ENCODE measurements at regions not wholly inside any gene's neighbourhood (a gene's known extent, or its start where the extent isn't known, plus 50 kb on each side); places are given as distances from the start of the nearest gene placed in this dataset.

GRCh38 chr2:48190230-48190629 lies 124.3 kb upstream of the FOXN2 start (continued):
- TF ChIP-seq REST (IDR thresholded peaks at IDR 0.05; ENCODE audit: unreplicated experiment) (no peak), ZNF114 (CRISPR knock-in tag; IDR thresholded peaks at IDR 0.05) (no peak), JUNB (IDR thresholded peaks at IDR 0.05; ENCODE audit: unreplicated experiment) (no peak), EZH2 (IDR thresholded peaks at IDR 0.05; ENCODE audit: low read depth, unreplicated experiment) (no peak), EZH2phosphoT487 (IDR thresholded peaks at IDR 0.05; ENCODE audit: unreplicated experiment) (no peak)

- Histone ChIP-seq H3K9me2 (ENCODE audit: insufficient read depth) (no peaks in the 10 kb centered on the region), H3K27me3 (ENCODE audit: insufficient read depth) (no peaks in the 10 kb centered on the region), H3K79me2 (replicated peaks; ENCODE audit: insufficient read depth) (no peaks in the 10 kb centered on the region), H3K36me3 (ENCODE audit: insufficient read depth) (no peaks in the 10 kb centered on the region), H3K4me2 (no peak overlapping the region), H3F3A (replicated peaks; ENCODE audit: low read depth) (0 out of 2 replicates have a peak, but pooled peaks cover 3% of the 10 kb centered on the region), H3K4me3 (no peak overlapping the region), H4K20me1 (replicated peaks; ENCODE audit: insufficient read depth) (no peaks in the 10 kb centered on the region), H3K4me1 (ENCODE audit: insufficient read depth) (peaks cover 29% of the 10 kb centered on the region), H2AFZ (no peak overlapping the region), H3K27ac (ENCODE audit: low read depth) (no peak overlapping the region)
- ATAC-seq: no peak
- H3K27ac Mint-ChIP-seq: no peak overlapping the region
- DNase-seq (ENCODE audit: low spot score): no peak
- H3K9me3 Mint-ChIP-seq: no peaks in the 10 kb centered on the region
- peaks cover 19% of the 10 kb centered on the region for H3K4me1 Mint-ChIP-seq
- peaks cover 7% of the 10 kb centered on the region for H3K27me3 Mint-ChIP-seq (ENCODE audit: insufficient read depth, low read depth, poor library complexity)
- no peaks in the 10 kb centered on the region for H3K36me3 Mint-ChIP-seq (ENCODE audit: low read depth)
- H3K4me3 Mint-ChIP-seq: no peak overlapping the region
- no peak for TF ChIP-seq EZH2 (IDR thresholded peaks at IDR 0.05; ENCODE audit: low read depth, unreplicated experiment)
- no peak for TF ChIP-seq REST (IDR thresholded peaks at IDR 0.05; ENCODE audit: unreplicated experiment)
- TF ChIP-seq ZNF114 (CRISPR knock-in tag; IDR thresholded peaks at IDR 0.05): no peak
- TF ChIP-seq POLR2AphosphoS5 (IDR thresholded peaks at IDR 0.05; ENCODE audit: low read depth): no peak
- TF ChIP-seq EZH2phosphoT487 (IDR thresholded peaks at IDR 0.05; ENCODE audit: unreplicated experiment): no peak
- no peak for TF ChIP-seq NANOG (IDR thresholded peaks at IDR 0.05; ENCODE audit: borderline replicate concordance)
- TF ChIP-seq CREB1 (CRISPR knock-in tag; IDR thresholded peaks at IDR 0.05; ENCODE audit: low read depth): no peak
- TF ChIP-seq ZNF462 (CRISPR knock-in tag; IDR thresholded peaks at IDR 0.05): no peak
- no peak for TF ChIP-seq ZNF331 (CRISPR knock-in tag; IDR thresholded peaks at IDR 0.05; ENCODE audit: low read depth)
- TF ChIP-seq JUNB (IDR thresholded peaks at IDR 0.05; ENCODE audit: unreplicated experiment): no peak
Observed at GRCh38 chr2:48194641-48195040, 119.8 kb upstream of the FOXN2 start.

Measured in GM23338 (cell line).